Activated naive CD4-positive, alpha-beta T cell treated with anti-CD3 and anti-CD28 coated beads, Interleukin-2, amount 50 U/mL, for 24 hours (primary cell): ENCODE measurements at regions not wholly inside any gene's neighbourhood (a gene's known extent, or its start where the extent isn't known, plus 50 kb on each side); places are given as distances from the start of the nearest gene placed in this dataset.

Experiments used
- H3K27ac Mint-ChIP-seq: one replicate; pipeline ENCODE4 v1.8.0; 2021; ENCODE audit warnings: mild to moderate bottlenecking, mixed read lengths
- H3K27me3 Mint-ChIP-seq: one replicate; pipeline ENCODE4 v1.8.0; 2021; ENCODE audit warnings: mixed read lengths
- H3K36me3 Mint-ChIP-seq: one replicate; pipeline ENCODE4 v1.8.0; 2021; ENCODE audit warnings: mixed read lengths
- H3K4me1 Mint-ChIP-seq: one replicate; pipeline ENCODE4 v1.8.0; 2021; ENCODE audit warnings: mixed read lengths
- H3K4me3 Mint-ChIP-seq: one replicate; pipeline ENCODE4 v1.8.0; 2021; ENCODE audit warnings: mild to moderate bottlenecking, mixed read lengths
- H3K9me3 Mint-ChIP-seq: one replicate; pipeline ENCODE4 v1.8.0; 2021; ENCODE audit warnings: mixed read lengths

GRCh38 chr5:33167541-33167940, 273.2 kb upstream of the TARS1 start:
- Mint-ChIP-seq H3K27ac (no peak overlapping the region), H3K27me3 (no peaks in the 10 kb centered on the region), H3K4me3 (no peak overlapping the region), H3K36me3 (no peaks in the 10 kb centered on the region), H3K4me1 (no peaks in the 10 kb centered on the region), H3K9me3 (peaks cover 19% of the 10 kb centered on the region)

- peaks cover 19% of the 10 kb centered on the region for H3K9me3 Mint-ChIP-seq
- no peaks in the 10 kb centered on the region for H3K27me3 Mint-ChIP-seq
- H3K4me3 Mint-ChIP-seq = no peak overlapping the region
- H3K27ac Mint-ChIP-seq = no peak overlapping the region
- H3K4me1 Mint-ChIP-seq = no peaks in the 10 kb centered on the region
- no peaks in the 10 kb centered on the region for H3K36me3 Mint-ChIP-seq
These were observed 270.4 kb upstream of the TARS1 start for GRCh38 chr5:33170411-33170810.

GRCh38 chr5:33174383-33174782, 266.4 kb upstream of the TARS1 start:
- no peak overlapping the region for H3K27ac Mint-ChIP-seq
- no peaks in the 10 kb centered on the region for H3K36me3 Mint-ChIP-seq
- peaks cover 24% of the 10 kb centered on the region for H3K9me3 Mint-ChIP-seq
- no peaks in the 10 kb centered on the region for H3K27me3 Mint-ChIP-seq
- no peaks in the 10 kb centered on the region for H3K4me1 Mint-ChIP-seq
- H3K4me3 Mint-ChIP-seq = no peak overlapping the region

- Mint-ChIP-seq H3K4me3 (no peak overlapping the region), H3K4me1 (no peaks in the 10 kb centered on the region)
These were observed 261.5 kb upstream of the TARS1 start for GRCh38 chr5:33179301-33179700.

GRCh38 chr5:33180900-33181299, 259.9 kb upstream of the TARS1 start:
- H3K4me1 Mint-ChIP-seq = no peaks in the 10 kb centered on the region
- H3K9me3 Mint-ChIP-seq = peaks cover 10% of the 10 kb centered on the region
- H3K27ac Mint-ChIP-seq = no peak overlapping the region
- H3K27me3 Mint-ChIP-seq = no peaks in the 10 kb centered on the region
- no peak overlapping the region for H3K4me3 Mint-ChIP-seq
- H3K36me3 Mint-ChIP-seq = no peaks in the 10 kb centered on the region

More at GRCh38 chr5:33179301-33179700, 261.5 kb upstream of the TARS1 start:
- Mint-ChIP-seq H3K9me3 (peaks cover 5% of the 10 kb centered on the region), H3K36me3 (no peaks in the 10 kb centered on the region), H3K27ac (no peak overlapping the region), H3K27me3 (no peaks in the 10 kb centered on the region)

GRCh38 chr5:33182986-33183385, 257.8 kb upstream of the TARS1 start:
- no peaks in the 10 kb centered on the region for H3K4me1 Mint-ChIP-seq

GRCh38 chr5:33184367-33184766, 256.4 kb upstream of the TARS1 start:
- Mint-ChIP-seq H3K4me3 (no peak overlapping the region), H3K27me3 (no peaks in the 10 kb centered on the region), H3K36me3 (no peaks in the 10 kb centered on the region), H3K9me3 (peaks cover 17% of the 10 kb centered on the region), H3K4me1 (no peaks in the 10 kb centered on the region), H3K27ac (no peak overlapping the region)

More at GRCh38 chr5:33182986-33183385, 257.8 kb upstream of the TARS1 start:
- Mint-ChIP-seq H3K4me3 (no peak overlapping the region), H3K27me3 (no peaks in the 10 kb centered on the region), H3K36me3 (no peaks in the 10 kb centered on the region), H3K9me3 (peaks cover 9% of the 10 kb centered on the region), H3K27ac (no peak overlapping the region)

GRCh38 chr5:33188089-33188488, 252.7 kb upstream of the TARS1 start:
- H3K27ac Mint-ChIP-seq = no peak overlapping the region
- H3K36me3 Mint-ChIP-seq = no peaks in the 10 kb centered on the region
- H3K4me1 Mint-ChIP-seq = no peaks in the 10 kb centered on the region
- no peak overlapping the region for H3K4me3 Mint-ChIP-seq
- H3K9me3 Mint-ChIP-seq = peaks cover 22% of the 10 kb centered on the region
- H3K27me3 Mint-ChIP-seq = no peaks in the 10 kb centered on the region

GRCh38 chr5:33194914-33195313, 245.9 kb upstream of the TARS1 start:
- Mint-ChIP-seq H3K4me3 (no peak overlapping the region), H3K4me1 (no peaks in the 10 kb centered on the region), H3K27me3 (no peaks in the 10 kb centered on the region), H3K27ac (no peak overlapping the region), H3K36me3 (no peaks in the 10 kb centered on the region), H3K9me3 (peaks cover 17% of the 10 kb centered on the region)

GRCh38 chr5:33195431-33196165, 245.2 kb upstream of the TARS1 start:
- Mint-ChIP-seq H3K4me1 (no peaks in the 10 kb centered on the region), H3K4me3 (no peak overlapping the region), H3K36me3 (no peaks in the 10 kb centered on the region), H3K27ac (no peak overlapping the region), H3K27me3 (no peaks in the 10 kb centered on the region), H3K9me3 (peaks cover 17% of the 10 kb centered on the region)

GRCh38 chr5:33198836-33199235, 241.9 kb upstream of the TARS1 start:
- Mint-ChIP-seq H3K27me3 (no peaks in the 10 kb centered on the region), H3K9me3 (peaks cover 10% of the 10 kb centered on the region), H3K36me3 (no peaks in the 10 kb centered on the region), H3K4me3 (no peak overlapping the region), H3K27ac (no peak overlapping the region), H3K4me1 (no peaks in the 10 kb centered on the region)

GRCh38 chr5:33203931-33204330, 236.8 kb upstream of the TARS1 start:
- Mint-ChIP-seq H3K4me1 (no peaks in the 10 kb centered on the region), H3K27ac (no peak overlapping the region), H3K9me3 (no peaks in the 10 kb centered on the region), H3K27me3 (no peaks in the 10 kb centered on the region), H3K36me3 (no peaks in the 10 kb centered on the region), H3K4me3 (no peak overlapping the region)

- Mint-ChIP-seq H3K4me3 (no peak overlapping the region), H3K36me3 (no peaks in the 10 kb centered on the region), H3K27ac (no peak overlapping the region), H3K27me3 (no peaks in the 10 kb centered on the region), H3K4me1 (no peaks in the 10 kb centered on the region), H3K9me3 (no peaks in the 10 kb centered on the region)
These were observed 235.7 kb upstream of the TARS1 start for GRCh38 chr5:33205079-33205478.

GRCh38 chr5:33205727-33206410, 234.9 kb upstream of the TARS1 start:
- no peak overlapping the region for H3K4me3 Mint-ChIP-seq
- H3K36me3 Mint-ChIP-seq = no peaks in the 10 kb centered on the region
- no peaks in the 10 kb centered on the region for H3K4me1 Mint-ChIP-seq
- H3K27ac Mint-ChIP-seq = no peak overlapping the region
- H3K27me3 Mint-ChIP-seq = no peaks in the 10 kb centered on the region
- no peaks in the 10 kb centered on the region for H3K9me3 Mint-ChIP-seq

- Mint-ChIP-seq H3K27ac (no peak overlapping the region), H3K4me1 (no peaks in the 10 kb centered on the region), H3K4me3 (no peak overlapping the region)
These were observed 233.7 kb upstream of the TARS1 start for GRCh38 chr5:33206962-33207506.

GRCh38 chr5:33209252-33209651, 231.5 kb upstream of the TARS1 start:
- Mint-ChIP-seq H3K9me3 (no peaks in the 10 kb centered on the region), H3K27me3 (no peaks in the 10 kb centered on the region), H3K4me1 (no peaks in the 10 kb centered on the region), H3K36me3 (no peaks in the 10 kb centered on the region), H3K27ac (no peak overlapping the region), H3K4me3 (no peak overlapping the region)

More at GRCh38 chr5:33206962-33207506, 233.7 kb upstream of the TARS1 start:
- no peaks in the 10 kb centered on the region for H3K36me3 Mint-ChIP-seq
- H3K9me3 Mint-ChIP-seq = no peaks in the 10 kb centered on the region
- no peaks in the 10 kb centered on the region for H3K27me3 Mint-ChIP-seq
